Tibial artery (tissue), 4 donors: ENCODE measurements at regions not wholly inside any gene's neighbourhood (a gene's known extent, or its start where the extent isn't known, plus 50 kb on each side); places are given as distances from the start of the nearest gene placed in this dataset.

Experiments
- DNase-seq, 2 donors: peaks; one replicate each; pipeline ENCODE4 v3.0.0-alpha.2; 2019
- H3K27ac ChIP-seq, 2 donors: fragments of 200-600 bp; sonication (generic) in 1 of 2; 1 replicate in 1 of 2; 2 replicates in 1 of 2; pipeline ENCODE4 v1.5.1; 2018 to 2019; ENCODE audit warnings: mild to moderate bottlenecking in 1 of 2
- H3K27me3 ChIP-seq, 2 donors: fragments of 200-600 bp; sonication (generic) in 1 of 2; one replicate each; pipeline versions ENCODE4 v1.5.1 to v1.6.0; 2016 to 2019
- H3K36me3 ChIP-seq, 3 donors: fragments of 200-600 bp; sonication (generic) in 2 of 3; one replicate each; pipeline ENCODE4 v1.5.1; 2016 to 2019; ENCODE audit warnings: mild to moderate bottlenecking in 2 of 3
- H3K4me1 ChIP-seq, 4 donors: fragments of 200-600 bp; sonication (generic) in 2 of 4; 1 replicate in 3 of 4; 2 replicates in 1 of 4; pipeline ENCODE4 v1.5.1; 2016 to 2019
- H3K4me3 ChIP-seq, 2 donors: fragments of 200-600 bp; sonication (generic) in 1 of 2; 1 replicate in 1 of 2; 2 replicates in 1 of 2; pipeline ENCODE4 v1.5.1; 2018 to 2019; ENCODE audit warnings: mild to moderate bottlenecking in 2 of 2
- H3K9me3 ChIP-seq, 3 donors: fragments of 200-600 bp; sonication (generic) in 1 of 3; one replicate each; pipeline ENCODE4 v1.5.1; 2016 to 2019
- intact Hi-C: fragments of 100-400 bp; cut with DNase I; formaldehyde crosslinking; loops from one replicate; pipeline ENCODE4 v1.15.0; 2023; ENCODE audit warnings: low total_unique reads
- TF ChIP-seq, protein P1 (sequence below), 2 experiments: fragments of 200-600 bp in 1 of 2; fragments of 450-650 bp in 1 of 2; IDR thresholded peaks; one replicate each; pipeline ENCODE4 v1.5.1; 2017 to 2019; ENCODE audit warnings: antibody characterized with exemption in 2 of 2, mild to moderate bottlenecking in 1 of 2, moderate library complexity in 1 of 2

DNA sequence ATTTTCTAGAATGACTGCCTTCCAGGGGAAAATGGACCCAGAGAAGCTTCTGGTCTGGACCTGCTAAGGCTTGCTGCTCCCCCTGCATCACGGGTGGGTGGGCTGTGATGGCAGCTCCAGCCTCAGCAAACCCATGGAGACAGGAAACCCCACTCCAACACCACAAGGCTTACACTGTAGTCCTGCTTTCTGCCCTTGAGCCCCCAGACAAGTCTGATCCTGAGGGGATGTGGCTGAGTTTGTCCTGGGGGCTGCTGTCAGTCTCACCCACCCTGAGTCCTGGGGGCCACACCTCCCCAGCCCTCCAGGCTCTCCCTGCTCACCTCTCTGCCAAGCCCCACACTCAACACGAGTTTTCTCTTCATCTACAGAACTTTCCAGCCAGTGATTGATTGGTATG, 279.4 kb downstream of the EIPR1 start:
- no peak overlapping the region for H3K27ac ChIP-seq
- intact Hi-C loops = no loop called here
- H3K4me1 ChIP-seq = no peaks in the 10 kb centered on the region
- peaks cover 0 to 22% of the 10 kb centered on the region in 2 donors for H3K27me3 ChIP-seq
- no peaks in the 10 kb centered on the region for H3K9me3 ChIP-seq
- no peak overlapping the region for H3K4me3 ChIP-seq
- H3K36me3 ChIP-seq = no peaks in the 10 kb centered on the region
- peak in 1 of 2 donors; percentile 35 for DNase-seq
- TF ChIP-seq, protein P1, sequence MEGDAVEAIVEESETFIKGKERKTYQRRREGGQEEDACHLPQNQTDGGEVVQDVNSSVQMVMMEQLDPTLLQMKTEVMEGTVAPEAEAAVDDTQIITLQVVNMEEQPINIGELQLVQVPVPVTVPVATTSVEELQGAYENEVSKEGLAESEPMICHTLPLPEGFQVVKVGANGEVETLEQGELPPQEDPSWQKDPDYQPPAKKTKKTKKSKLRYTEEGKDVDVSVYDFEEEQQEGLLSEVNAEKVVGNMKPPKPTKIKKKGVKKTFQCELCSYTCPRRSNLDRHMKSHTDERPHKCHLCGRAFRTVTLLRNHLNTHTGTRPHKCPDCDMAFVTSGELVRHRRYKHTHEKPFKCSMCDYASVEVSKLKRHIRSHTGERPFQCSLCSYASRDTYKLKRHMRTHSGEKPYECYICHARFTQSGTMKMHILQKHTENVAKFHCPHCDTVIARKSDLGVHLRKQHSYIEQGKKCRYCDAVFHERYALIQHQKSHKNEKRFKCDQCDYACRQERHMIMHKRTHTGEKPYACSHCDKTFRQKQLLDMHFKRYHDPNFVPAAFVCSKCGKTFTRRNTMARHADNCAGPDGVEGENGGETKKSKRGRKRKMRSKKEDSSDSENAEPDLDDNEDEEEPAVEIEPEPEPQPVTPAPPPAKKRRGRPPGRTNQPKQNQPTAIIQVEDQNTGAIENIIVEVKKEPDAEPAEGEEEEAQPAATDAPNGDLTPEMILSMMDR (IDR thresholded peaks at IDR 0.05) = no peak

DNA sequence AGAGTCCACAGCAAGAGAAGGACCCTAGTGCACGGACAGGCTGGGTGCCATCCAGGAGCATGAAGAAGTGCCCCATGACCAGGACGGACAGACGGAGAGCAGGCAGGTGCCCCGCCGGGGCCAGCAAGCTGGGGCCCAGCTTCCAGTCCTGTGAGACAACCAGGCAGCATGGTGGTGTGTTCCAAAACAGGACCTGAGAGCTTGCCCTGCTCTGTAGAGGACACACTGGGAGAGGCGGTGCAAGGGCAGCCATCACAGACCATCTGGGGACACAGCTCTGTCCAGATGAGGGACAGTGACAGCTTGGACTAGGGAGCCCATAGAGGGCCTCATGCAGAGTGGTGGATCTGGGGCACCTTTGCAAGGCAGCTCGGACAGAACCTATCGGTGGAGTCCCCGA, 279.8 kb downstream of the EIPR1 start:
- H3K4me3 ChIP-seq = no peak overlapping the region

DNA sequence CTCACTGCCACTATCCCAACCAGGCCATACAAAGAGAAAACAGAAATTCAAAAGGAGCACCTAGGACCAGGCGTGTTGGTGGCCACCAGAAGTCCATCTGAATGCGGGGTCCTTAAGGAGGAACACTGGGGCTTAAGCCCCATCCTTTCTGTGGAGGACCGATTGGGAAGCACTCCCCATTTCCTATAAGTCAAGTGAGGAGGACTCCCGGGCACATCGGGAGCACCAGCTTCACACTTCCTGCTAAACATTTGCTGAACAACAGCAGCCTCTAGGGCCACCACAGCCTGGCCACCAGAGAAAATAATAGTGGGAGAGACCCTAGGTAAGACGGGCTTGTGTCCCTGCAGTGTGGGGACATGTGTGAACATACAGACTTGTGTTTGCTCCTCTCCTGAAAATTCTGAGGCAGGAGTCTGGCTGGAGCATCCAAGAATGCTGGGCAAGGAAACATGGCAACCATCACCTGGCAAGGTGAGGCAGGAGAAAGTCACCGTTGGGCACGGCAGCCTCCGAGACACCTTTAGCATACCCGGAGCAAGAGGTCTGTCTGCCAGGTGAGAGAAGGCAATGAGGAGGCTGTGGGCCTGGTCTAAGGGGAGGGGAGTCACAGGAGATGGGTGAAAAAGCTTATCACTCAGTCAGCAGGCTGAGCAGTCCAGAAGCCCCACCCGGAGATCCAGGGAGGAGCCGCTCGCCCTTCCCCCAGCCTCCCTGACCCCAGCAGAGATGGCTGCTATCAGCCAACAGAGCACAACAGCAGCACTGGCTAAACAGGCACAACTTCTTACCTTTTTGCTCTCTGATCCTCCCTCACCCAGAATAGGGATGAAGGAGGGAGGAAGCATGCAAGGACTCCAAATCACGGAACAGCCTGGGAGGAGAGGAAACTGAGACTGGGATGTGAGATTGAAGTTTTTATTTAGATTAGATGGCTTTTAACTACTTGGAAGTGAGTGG, 282.3 kb downstream of the EIPR1 start:
- DNase-seq = peak in 1 of 2 donors; percentile 57
- intact Hi-C loops = no loop called here
- peaks cover 0 to 13% of the 10 kb centered on the region in 2 donors for H3K27me3 ChIP-seq
- no peaks in the 10 kb centered on the region for H3K4me1 ChIP-seq
- no peaks in the 10 kb centered on the region for H3K36me3 ChIP-seq
- TF ChIP-seq, protein P1 (IDR thresholded peaks at IDR 0.05) = no peak
- H3K9me3 ChIP-seq = no peaks in the 10 kb centered on the region
- no peak overlapping the region for H3K27ac ChIP-seq
- no peak overlapping the region for H3K4me3 ChIP-seq

More for the DNA sequence above, 279.8 kb downstream of the EIPR1 start:
- TF ChIP-seq, protein P1 (IDR thresholded peaks at IDR 0.05) = no peak
- Histone ChIP-seq H3K36me3 (no peaks in the 10 kb centered on the region), H3K27me3 (peaks cover 0 to 22% of the 10 kb centered on the region in 2 donors), H3K9me3 (no peaks in the 10 kb centered on the region), H3K27ac (no peak overlapping the region), H3K4me1 (no peaks in the 10 kb centered on the region)
- peak in 1 of 2 donors; percentile 47 for DNase-seq
- intact Hi-C loops = no loop called here

GRCh38 chr2:3094318-3094717, 283.3 kb downstream of the EIPR1 start:
- intact Hi-C loops = no loop called here
- H3K27ac ChIP-seq = no peak overlapping the region
- TF ChIP-seq, protein P1 (IDR thresholded peaks at IDR 0.05) = no peak
- no peak overlapping the region for H3K4me3 ChIP-seq
- H3K9me3 ChIP-seq = peaks cover 0 to 1% (median 0%) of the 10 kb centered on the region in 3 donors
- no peaks in the 10 kb centered on the region for H3K4me1 ChIP-seq
- no peaks in the 10 kb centered on the region for H3K36me3 ChIP-seq
- peaks cover 0 to 6% of the 10 kb centered on the region in 2 donors for H3K27me3 ChIP-seq
- DNase-seq = no peak

DNA sequence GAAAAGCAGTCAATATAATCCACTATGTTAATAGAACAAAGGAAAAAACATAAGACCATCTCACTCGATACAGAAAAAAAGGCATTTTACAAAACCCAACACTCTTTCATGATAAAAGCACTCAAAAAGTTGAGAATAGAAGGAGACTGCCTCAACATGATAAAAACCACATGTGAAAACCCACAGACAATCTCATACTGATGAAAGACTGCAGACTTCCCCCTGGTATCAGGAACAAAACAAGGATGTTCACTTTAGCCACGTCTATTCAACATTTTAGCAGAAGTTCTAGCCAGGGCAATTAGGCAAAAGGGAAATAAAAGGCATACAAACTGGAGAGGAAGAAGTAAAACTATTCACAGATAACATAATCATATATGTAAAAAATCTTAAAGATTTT, 285.9 kb downstream of the EIPR1 start:
- DNase-seq = no peak
- H3K36me3 ChIP-seq = no peaks in the 10 kb centered on the region
- TF ChIP-seq, protein P1 (IDR thresholded peaks at IDR 0.05) = no peak
- intact Hi-C loops = no loop called here
- no peaks in the 10 kb centered on the region for H3K4me1 ChIP-seq
- H3K27ac ChIP-seq = no peak overlapping the region
- H3K9me3 ChIP-seq = peaks cover 5 to 13% (median 7%) of the 10 kb centered on the region in 3 donors
- H3K27me3 ChIP-seq = no peaks in the 10 kb centered on the region
- H3K4me3 ChIP-seq = no peak overlapping the region
